ENCODE measurements at regions not wholly inside any gene's neighbourhood (a gene's known extent, or its start where the extent isn't known, plus 50 kb on each side); places are given as distances from the start of the nearest gene placed in this dataset.

DNA sequence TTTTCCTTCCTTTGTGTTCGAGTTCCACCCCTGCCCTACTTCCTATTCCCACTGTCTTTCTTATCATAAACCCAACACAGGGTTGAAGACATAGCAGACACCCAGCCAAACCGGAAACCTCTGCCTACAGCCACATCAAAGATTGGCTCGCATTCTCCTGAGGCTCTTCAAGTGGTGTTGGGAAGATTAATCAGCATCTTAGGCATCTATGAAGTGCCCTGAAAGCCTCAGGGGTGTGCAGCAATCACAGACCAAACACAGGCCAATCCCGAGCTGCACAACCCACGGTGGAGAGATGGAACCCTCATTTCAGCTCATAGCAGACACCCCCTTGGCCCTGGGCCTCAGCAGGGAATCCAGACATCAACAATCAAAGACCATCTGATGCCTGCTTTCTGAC lies 255.9 kb downstream of the XXYLT1 start:
- TF ChIP-seq, protein P1, sequence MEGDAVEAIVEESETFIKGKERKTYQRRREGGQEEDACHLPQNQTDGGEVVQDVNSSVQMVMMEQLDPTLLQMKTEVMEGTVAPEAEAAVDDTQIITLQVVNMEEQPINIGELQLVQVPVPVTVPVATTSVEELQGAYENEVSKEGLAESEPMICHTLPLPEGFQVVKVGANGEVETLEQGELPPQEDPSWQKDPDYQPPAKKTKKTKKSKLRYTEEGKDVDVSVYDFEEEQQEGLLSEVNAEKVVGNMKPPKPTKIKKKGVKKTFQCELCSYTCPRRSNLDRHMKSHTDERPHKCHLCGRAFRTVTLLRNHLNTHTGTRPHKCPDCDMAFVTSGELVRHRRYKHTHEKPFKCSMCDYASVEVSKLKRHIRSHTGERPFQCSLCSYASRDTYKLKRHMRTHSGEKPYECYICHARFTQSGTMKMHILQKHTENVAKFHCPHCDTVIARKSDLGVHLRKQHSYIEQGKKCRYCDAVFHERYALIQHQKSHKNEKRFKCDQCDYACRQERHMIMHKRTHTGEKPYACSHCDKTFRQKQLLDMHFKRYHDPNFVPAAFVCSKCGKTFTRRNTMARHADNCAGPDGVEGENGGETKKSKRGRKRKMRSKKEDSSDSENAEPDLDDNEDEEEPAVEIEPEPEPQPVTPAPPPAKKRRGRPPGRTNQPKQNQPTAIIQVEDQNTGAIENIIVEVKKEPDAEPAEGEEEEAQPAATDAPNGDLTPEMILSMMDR (IDR thresholded peaks at IDR 0.05): no peak

DNA sequence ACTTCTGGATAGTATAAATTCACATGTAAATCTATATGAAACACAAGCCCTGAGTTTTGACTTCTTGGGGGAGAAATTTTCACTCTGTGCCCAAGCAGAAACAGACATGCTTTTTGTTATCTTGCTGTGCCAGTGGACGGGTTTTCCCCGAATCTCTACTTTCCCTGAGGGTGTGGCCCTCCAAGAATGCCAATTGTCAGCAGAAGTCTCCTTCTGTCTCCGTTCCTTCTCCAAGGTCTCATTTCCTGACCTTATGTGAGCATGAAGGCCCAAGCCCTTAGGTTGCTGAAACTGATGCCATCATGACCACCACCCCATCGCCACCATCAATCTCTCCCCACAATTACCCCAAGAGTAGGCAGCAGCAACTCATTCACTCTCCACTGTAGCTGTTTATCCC lies 253.8 kb downstream of the XXYLT1 start:
- TF ChIP-seq, protein P1 (IDR thresholded peaks at IDR 0.05): no peak
